GM10248 (cell line): ENCODE measurements at regions not wholly inside any gene's neighbourhood (a gene's known extent, or its start where the extent isn't known, plus 50 kb on each side); places are given as distances from the start of the nearest gene placed in this dataset.

Source experiments
- CTCF ChIA-PET: fragments of 300-600 bp; sonication (Branson Sonifier 250); formaldehyde crosslinking; extraction: SDS; loops from one replicate; lab custom pipeline; 2021; ENCODE audit warnings: antibody characterized with exemption; lab: Yijun Ruan, JAX
- POLR2A ChIA-PET: fragments of 350-650 bp; sonication (Branson Sonifier 250); formaldehyde crosslinking; extraction: SDS; loops from one replicate; lab custom pipeline; 2020; ENCODE audit warnings: antibody characterized with exemption; lab: Yijun Ruan, JAX
- DNase-seq: peaks from one replicate; pipeline ENCODE4 v3.0.0; 2012; ENCODE audit errors: extremely low spot score
- CTCF ChIP-seq: IDR thresholded peaks from 2 replicates; pipeline ENCODE4 v1.5.1; 2012; ENCODE audit warnings: mild to moderate bottlenecking, low read depth; ENCODE audit errors: extremely low read depth, missing control alignments, control extremely low read depth

DNA sequence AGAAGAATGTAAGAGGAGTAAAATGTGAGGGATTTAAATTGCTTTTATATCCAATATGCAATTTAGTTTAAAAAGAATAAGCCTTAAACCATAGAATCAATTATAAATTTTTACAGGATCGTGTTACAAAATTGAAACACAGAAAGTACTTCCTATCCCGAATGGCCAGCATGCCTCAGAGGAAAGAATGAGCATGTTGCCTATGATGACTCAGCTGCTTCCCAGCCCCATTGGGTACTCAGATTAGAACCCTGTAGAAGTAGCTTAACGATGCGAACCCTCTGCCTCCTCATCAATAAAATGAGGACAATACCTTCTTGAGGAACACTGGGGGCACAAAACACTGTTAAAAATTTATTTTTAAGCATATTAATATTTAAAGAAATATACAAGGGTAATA lies 113.4 kb upstream of the CDK1 start:
- no peak for TF ChIP-seq CTCF
- DNase-seq = no peak
- ChIA-PET POLR2A (no interaction called here), CTCF (interaction anchor here (2.4 kb wide), 1 partner anchor 14 kb away, joined by 7 read pairs; no protein-coding TSS in a partner anchor)

- no peak for DNase-seq
- POLR2A ChIA-PET = no interaction called here
- CTCF ChIA-PET = interaction anchor here (1.1 to 2.4 kb wide), 3 partner anchors 13 to 65 kb away, joined by 3 to 7 read pairs (median 4); no protein-coding TSS in a partner anchor
- no peak for TF ChIP-seq CTCF
Measured at GRCh38 chr10:60663850-60664249, 114.4 kb upstream of the CDK1 start.

DNA sequence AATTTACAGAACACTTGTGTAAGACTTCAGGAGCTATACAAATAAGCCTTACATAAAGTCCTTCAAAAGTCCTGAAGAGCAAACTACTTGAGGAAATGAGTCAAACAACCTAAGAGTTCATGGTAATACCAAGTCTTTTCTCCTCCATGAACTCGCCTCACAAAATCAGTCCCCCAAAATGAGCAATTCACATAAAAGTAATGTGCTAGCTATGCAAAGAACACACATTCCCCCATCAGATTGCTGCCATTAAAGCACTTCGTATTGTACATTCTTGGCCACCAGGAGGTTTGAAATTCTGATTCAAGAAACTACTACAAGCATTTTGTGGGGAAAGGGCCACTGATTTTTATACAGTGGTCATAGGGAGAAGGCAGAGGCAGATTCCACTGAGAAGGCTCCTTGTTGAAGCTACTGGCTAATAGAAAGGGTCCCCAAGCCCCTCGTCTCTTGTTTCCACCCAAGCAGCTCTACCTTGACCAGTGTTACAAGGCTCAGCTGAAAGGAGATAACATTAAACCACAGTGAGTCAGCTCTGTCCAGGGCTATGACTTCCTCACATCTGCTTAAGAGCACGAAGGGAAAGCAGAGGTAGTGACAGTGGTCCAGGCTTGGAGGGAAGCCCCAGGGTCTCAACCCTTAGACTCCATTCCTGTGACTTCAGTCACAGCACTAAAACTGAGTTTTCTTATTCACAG lies 115.2 kb upstream of the CDK1 start:
- POLR2A ChIA-PET = no interaction called here
- CTCF ChIA-PET = interaction anchor here (0.8 to 2.4 kb wide), 4 partner anchors 12 to 66 kb away, joined by 3 to 7 read pairs (median 4); no protein-coding TSS in a partner anchor
- TF ChIP-seq CTCF = no peak
- DNase-seq = no peak

- ChIA-PET POLR2A (no interaction called here), CTCF (interaction anchor here (1.0 kb wide), 1 partner anchor 32 kb away, joined by 3 read pairs; no protein-coding TSS in a partner anchor)
- no peak for TF ChIP-seq CTCF
- DNase-seq = no peak
Measured at GRCh38 chr10:60661637-60662036, 116.6 kb upstream of the CDK1 start.

DNA sequence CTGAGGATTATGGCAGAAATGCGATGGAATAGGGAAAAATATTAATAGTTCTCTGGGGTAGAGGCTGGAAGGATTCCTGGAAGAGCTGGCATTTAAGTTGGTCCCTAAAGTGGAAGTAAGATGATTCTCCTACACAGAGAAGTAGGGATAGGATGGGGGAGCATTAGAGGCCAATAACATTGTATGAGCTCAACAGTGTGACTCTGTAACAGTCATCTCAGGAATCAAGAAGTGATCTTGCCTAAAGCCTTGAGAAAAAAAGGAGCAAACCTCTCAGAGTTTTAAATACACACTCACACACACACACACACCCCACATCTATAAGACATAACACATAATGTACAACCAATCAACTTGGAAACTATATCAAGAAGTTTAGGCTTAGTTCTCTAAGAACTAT lies 117.7 kb upstream of the CDK1 start:
- POLR2A ChIA-PET = no interaction called here
- CTCF ChIA-PET = interaction anchor here (1.0 to 1.4 kb wide), 2 partner anchors 10 to 31 kb away, joined by 3 read pairs; no protein-coding TSS in a partner anchor
- TF ChIP-seq CTCF = no peak
- DNase-seq = no peak

GRCh38 chr10:60654813-60655464 lies 123.3 kb upstream of the CDK1 start:
- DNase-seq = no peak
- ChIA-PET POLR2A (no interaction called here), CTCF (interaction anchor here (1.2 kb wide), 2 partner anchors 8 to 12 kb away, joined by 3 to 9 read pairs; no protein-coding TSS in a partner anchor)
- TF ChIP-seq CTCF = no peak
